HCT116 (cell line): ENCODE measurements at regions not wholly inside any gene's neighbourhood (a gene's known extent, or its start where the extent isn't known, plus 50 kb on each side); places are given as distances from the start of the nearest gene placed in this dataset.

ENCODE experiments used
- CEBPB ChIP-seq: IDR thresholded peaks from 2 replicates; pipeline ENCODE4 v1.6.1; 2012; ENCODE audit warnings: low read depth
- CTCF ChIP-seq, 3 experiments: fragments of 200-600 bp in 1 of 3; sonication (generic) in 1 of 3; IDR thresholded peaks in 2 of 3; conservative IDR thresholded peaks in 1 of 3; 2 replicates each; pipeline ENCODE4 v1.5.1; 2012 to 2017; ENCODE audit warnings: low read depth in 2 of 3, low read length in 2 of 3, antibody characterized with exemption in 1 of 3, borderline replicate concordance in 1 of 3, control low read depth in 1 of 3, mild to moderate bottlenecking in 1 of 3, mixed read lengths in 1 of 3, mixed run types in 1 of 3, moderate library complexity in 1 of 3; ENCODE audit not compliant: insufficient read depth in 1 of 3
- EGR1 ChIP-seq: IDR thresholded peaks from 2 replicates; pipeline ENCODE4 v1.6.1; 2012; ENCODE audit warnings: low read depth
- EZH2 ChIP-seq: fragments of 200-600 bp; sonication (generic); IDR thresholded peaks from 2 replicates; pipeline ENCODE4 v1.6.1; 2017; ENCODE audit warnings: antibody characterized with exemption, mixed run types
- MAX ChIP-seq: IDR thresholded peaks from 2 replicates; pipeline ENCODE4 v1.6.1; 2012
- REST ChIP-seq: IDR thresholded peaks from 2 replicates; pipeline ENCODE4 v1.6.1; 2012; ENCODE audit warnings: low read depth
- ZBTB33 ChIP-seq: IDR thresholded peaks from 2 replicates; pipeline ENCODE4 v1.6.1; 2011; ENCODE audit warnings: mild to moderate bottlenecking, low read length, moderate library complexity; ENCODE audit not compliant: insufficient replicate concordance; ENCODE audit errors: extremely low read depth
- ZFX ChIP-seq: fragments of 450-650 bp; IDR thresholded peaks from 2 replicates; pipeline ENCODE4 v1.6.1; 2017

GRCh38 chr7:126227643-126228042, 1025.1 kb downstream of the GRM8 start:
- no peak for TF ChIP-seq ZBTB33
- no peak for TF ChIP-seq CEBPB
- TF ChIP-seq CTCF (IDR thresholded peaks at IDR 0.05 in 2 of 3, conservative IDR thresholded peaks at IDR 0.05 in 1 of 3; ENCODE audit: borderline replicate concordance in 1 of 3, insufficient read depth in 1 of 3, low read depth in 2 of 3, low read length in 2 of 3), result no peak
- no peak for TF ChIP-seq EGR1
- TF ChIP-seq ZFX, result no peak
- TF ChIP-seq EZH2, result no peak
- TF ChIP-seq MAX, result no peak
- no peak for TF ChIP-seq REST
